Trophoblast cell (in vitro differentiated cells and primary cell): ENCODE measurements at regions not wholly inside any gene's neighbourhood (a gene's known extent, or its start where the extent isn't known, plus 50 kb on each side); places are given as distances from the start of the nearest gene placed in this dataset.

ENCODE experiments used
- DNase-seq, 2 donors: peaks; one replicate each; pipeline ENCODE4 v3.0.0-alpha.2; 2016
- H2AFZ ChIP-seq: 2 replicates; pipeline ENCODE4 v1.6.1; 2013; ENCODE audit warnings: low read length, moderate library complexity, mild to moderate bottlenecking; ENCODE audit not compliant: insufficient read depth, poor library complexity
- H2AK5ac ChIP-seq: 2 replicates; pipeline ENCODE4 v1.6.1; 2013; ENCODE audit warnings: mild to moderate bottlenecking, low read length
- H2BK120ac ChIP-seq: 2 replicates; pipeline ENCODE4 v1.6.1; 2013; ENCODE audit warnings: low read length, mild to moderate bottlenecking, moderate library complexity; ENCODE audit not compliant: insufficient read depth, poor library complexity
- H2BK12ac ChIP-seq: 2 replicates; pipeline ENCODE4 v1.6.1; 2013; ENCODE audit warnings: mild to moderate bottlenecking, low read length, moderate library complexity
- H2BK5ac ChIP-seq: 2 replicates; pipeline ENCODE4 v1.6.1; 2013; ENCODE audit warnings: low read length, low read depth, moderate library complexity, mild to moderate bottlenecking; ENCODE audit not compliant: poor library complexity
- H3K14ac ChIP-seq: 2 replicates; pipeline ENCODE4 v1.6.1; 2013; ENCODE audit warnings: mild to moderate bottlenecking, low read length
- H3K18ac ChIP-seq: 2 replicates; pipeline ENCODE4 v1.6.1; 2013; ENCODE audit warnings: mild to moderate bottlenecking, low read length
- H3K23ac ChIP-seq: 2 replicates; pipeline ENCODE4 v1.6.1; 2013; ENCODE audit warnings: low read length
- H3K27ac ChIP-seq: 2 replicates; pipeline ENCODE4 v1.5.1; 2013; ENCODE audit warnings: low read depth, mild to moderate bottlenecking, inconsistent platforms, low read length, moderate library complexity
- H3K27me3 ChIP-seq: 2 replicates; pipeline ENCODE4 v1.6.1; 2013; ENCODE audit warnings: inconsistent platforms, mild to moderate bottlenecking, low read length, moderate library complexity; ENCODE audit not compliant: insufficient read depth
- H3K36me3 ChIP-seq, 2 experiments: 1 replicate in 1 of 2; 2 replicates in 1 of 2; pipeline ENCODE4 v1.6.1; 2013; ENCODE audit warnings: low read length in 2 of 2, mild to moderate bottlenecking in 2 of 2, moderate library complexity in 1 of 2; ENCODE audit not compliant: insufficient read depth in 2 of 2, control insufficient read depth in 1 of 2
- H3K4ac ChIP-seq: 2 replicates; pipeline ENCODE4 v1.6.1; 2013; ENCODE audit warnings: low read depth, mild to moderate bottlenecking, low read length, moderate library complexity
- H3K4me1 ChIP-seq, 2 experiments: 1 replicate in 1 of 2; 2 replicates in 1 of 2; pipeline ENCODE4 v1.6.1; 2013; ENCODE audit warnings: low read length in 2 of 2, mild to moderate bottlenecking in 2 of 2, moderate library complexity in 1 of 2; ENCODE audit not compliant: insufficient read depth in 2 of 2, control insufficient read depth in 1 of 2
- H3K4me2 ChIP-seq: 2 replicates; pipeline ENCODE4 v1.6.1; 2013; ENCODE audit warnings: inconsistent platforms, mild to moderate bottlenecking, low read length, moderate library complexity
- H3K4me3 ChIP-seq: 2 replicates; pipeline ENCODE4 v1.5.1; 2013; ENCODE audit warnings: mild to moderate bottlenecking, low read depth, low read length, inconsistent platforms
- H3K79me1 ChIP-seq: one replicate; pipeline ENCODE4 v1.6.1; 2013; ENCODE audit warnings: low read length
- H3K79me2 ChIP-seq: 2 replicates; pipeline ENCODE4 v1.6.1; 2013; ENCODE audit warnings: low read length, mild to moderate bottlenecking; ENCODE audit not compliant: control insufficient read depth, insufficient read depth, poor library complexity
- H3K9ac ChIP-seq: 2 replicates; pipeline ENCODE4 v1.6.1; 2013; ENCODE audit warnings: mild to moderate bottlenecking, low read length
- H3K9me3 ChIP-seq: 2 replicates; pipeline ENCODE4 v1.6.1; 2013; ENCODE audit warnings: low read depth, mild to moderate bottlenecking, control low read depth, inconsistent platforms, low read length; ENCODE audit not compliant: insufficient read depth
- H4K12ac ChIP-seq: 2 replicates; pipeline ENCODE4 v1.6.1; 2013; ENCODE audit warnings: low read depth, mild to moderate bottlenecking, low read length, moderate library complexity
- H4K8ac ChIP-seq: 2 replicates; pipeline ENCODE4 v1.6.1; 2013; ENCODE audit warnings: low read depth, mild to moderate bottlenecking, low read length, moderate library complexity
- H4K91ac ChIP-seq: one replicate; pipeline ENCODE4 v1.6.1; 2013; ENCODE audit warnings: low read depth, mild to moderate bottlenecking, low read length, moderate library complexity
- WGBS: extraction: QIAGEN DNeasy Blood & Tissue Kit; methylation state at CpG from one replicate; pipeline ENCODE4 v1.1.7; 2013; ENCODE audit warnings: missing lambda C conversion rate; ENCODE audit not compliant: insufficient read length, insufficient coverage; ENCODE audit errors: extremely low coverage; 5-methylcytosine and 5-hydroxymethylcytosine counted together

GRCh38 chr2:83071914-83072313 lies 1387.2 kb downstream of the SUCLG1 start:
- Histone ChIP-seq H4K12ac (no peak overlapping the region), H3K4me3 (no peak overlapping the region), H3K27ac (no peak overlapping the region), H2BK12ac (no peak overlapping the region), H3K18ac (no peak overlapping the region), H3K4ac (no peak overlapping the region), H3K79me2 (no peaks in the 10 kb centered on the region), H3K4me1 (no peaks in the 10 kb centered on the region), H3K14ac (no peak overlapping the region), H2AK5ac (no peak overlapping the region), H3K9ac (no peak overlapping the region), H3K23ac (no peak overlapping the region), H2AFZ (no peak overlapping the region), H3K36me3 (no peaks in the 10 kb centered on the region), H4K91ac (no peak overlapping the region), H3K27me3 (no peaks in the 10 kb centered on the region), H2BK5ac (no peak overlapping the region), H3K9me3 (no peaks in the 10 kb centered on the region), H4K8ac (no peak overlapping the region), H3K4me2 (no peak overlapping the region), H3K79me1 (no peaks in the 10 kb centered on the region), H2BK120ac (no peak overlapping the region)
- DNase-seq, result no peak
- no CpG with 5 or more reads among the region's 1 CpG for WGBS

GRCh38 chr2:83071352-83071751 lies 1387.7 kb downstream of the SUCLG1 start:
- Histone ChIP-seq H3K4me2 (no peak overlapping the region), H4K8ac (no peak overlapping the region), H3K4me1 (no peaks in the 10 kb centered on the region), H4K91ac (no peak overlapping the region), H3K9ac (no peak overlapping the region), H3K79me2 (no peaks in the 10 kb centered on the region), H2AK5ac (no peak overlapping the region), H3K36me3 (no peaks in the 10 kb centered on the region), H3K9me3 (no peaks in the 10 kb centered on the region), H2AFZ (no peak overlapping the region), H2BK120ac (no peak overlapping the region), H2BK5ac (no peak overlapping the region), H3K27me3 (no peaks in the 10 kb centered on the region), H2BK12ac (no peak overlapping the region), H3K4ac (no peak overlapping the region), H3K23ac (no peak overlapping the region), H3K79me1 (no peaks in the 10 kb centered on the region), H3K27ac (no peak overlapping the region), H3K18ac (no peak overlapping the region), H3K4me3 (no peak overlapping the region), H4K12ac (no peak overlapping the region), H3K14ac (no peak overlapping the region)
- no CpG with 5 or more reads among the region's 5 CpGs for WGBS
- peak in 1 of 2 donors; percentile 31 for DNase-seq

- Histone ChIP-seq H3K36me3 (no peaks in the 10 kb centered on the region), H3K9me3 (no peaks in the 10 kb centered on the region), H3K27me3 (no peaks in the 10 kb centered on the region), H2BK12ac (no peak overlapping the region), H3K4me2 (no peak overlapping the region), H3K27ac (no peak overlapping the region), H3K79me1 (no peaks in the 10 kb centered on the region), H3K18ac (no peak overlapping the region), H4K8ac (no peak overlapping the region), H3K4ac (no peak overlapping the region), H3K14ac (no peak overlapping the region), H4K12ac (no peak overlapping the region), H2BK5ac (no peak overlapping the region), H3K23ac (no peak overlapping the region), H2AFZ (no peak overlapping the region), H3K9ac (no peak overlapping the region), H4K91ac (no peak overlapping the region), H3K79me2 (no peaks in the 10 kb centered on the region), H2BK120ac (no peak overlapping the region), H3K4me1 (no peaks in the 10 kb centered on the region), H2AK5ac (no peak overlapping the region), H3K4me3 (no peak overlapping the region)
- no peak for DNase-seq
Observed at GRCh38 chr2:83069724-83070123, 1389.4 kb downstream of the SUCLG1 start.

GRCh38 chr2:83068714-83069113 lies 1390.4 kb downstream of the SUCLG1 start:
- no peak overlapping the region for H2BK120ac ChIP-seq
- H2AK5ac ChIP-seq, result no peak overlapping the region
- H3K4me1 ChIP-seq, result no peaks in the 10 kb centered on the region
- no peak overlapping the region for H4K8ac ChIP-seq
- H4K12ac ChIP-seq, result no peak overlapping the region
- no peak overlapping the region for H3K23ac ChIP-seq
- WGBS, result no CpG with 5 or more reads among the region's 1 CpG
- H3K4ac ChIP-seq, result no peak overlapping the region
- H4K91ac ChIP-seq, result no peak overlapping the region
- no peak overlapping the region for H3K27ac ChIP-seq
- no peak overlapping the region for H2BK12ac ChIP-seq
- no peak overlapping the region for H3K18ac ChIP-seq
- H3K14ac ChIP-seq, result no peak overlapping the region
- H3K9me3 ChIP-seq, result no peaks in the 10 kb centered on the region
- DNase-seq, result no peak
- no peaks in the 10 kb centered on the region for H3K79me2 ChIP-seq
- no peak overlapping the region for H3K4me2 ChIP-seq
- no peaks in the 10 kb centered on the region for H3K27me3 ChIP-seq
- H3K79me1 ChIP-seq, result no peaks in the 10 kb centered on the region
- H3K36me3 ChIP-seq, result no peaks in the 10 kb centered on the region
- no peak overlapping the region for H3K9ac ChIP-seq
- no peak overlapping the region for H2AFZ ChIP-seq
- H2BK5ac ChIP-seq, result no peak overlapping the region
- H3K4me3 ChIP-seq, result no peak overlapping the region
